Liver (tissue), 7 donors: ENCODE measurements at regions not wholly inside any gene's neighbourhood (a gene's known extent, or its start where the extent isn't known, plus 50 kb on each side); places are given as distances from the start of the nearest gene placed in this dataset.

Source experiments
- DNase-seq: peaks from one replicate; pipeline ENCODE4 v3.0.0-alpha.2; 2017; ENCODE audit warnings: low spot score
- H3K27ac ChIP-seq, 2 donors: one replicate each; pipeline ENCODE4 v1.7.0; 2013; ENCODE audit warnings: inconsistent platforms in 2 of 2, low read length in 2 of 2, control low read depth in 1 of 2, low read depth in 1 of 2, mild to moderate bottlenecking in 1 of 2
- H3K27me3 ChIP-seq, 4 donors: one replicate each; pipeline versions ENCODE4 v1.6.1 to v1.7.0; 2013; ENCODE audit warnings: low read length in 3 of 4, inconsistent platforms in 1 of 4, mild to moderate bottlenecking in 1 of 4, moderate library complexity in 1 of 4; ENCODE audit not compliant: control insufficient read depth in 4 of 4, insufficient read depth in 4 of 4
- H3K36me3 ChIP-seq, 4 donors: one replicate each; pipeline versions ENCODE4 v1.6.1 to v1.7.0; 2013; ENCODE audit warnings: low read length in 3 of 4, mild to moderate bottlenecking in 3 of 4, low read depth in 1 of 4, moderate library complexity in 1 of 4; ENCODE audit not compliant: control insufficient read depth in 4 of 4, insufficient read depth in 3 of 4
- H3K4me1 ChIP-seq, 4 donors: one replicate each; pipeline versions ENCODE4 v1.6.1 to v1.7.0; 2013; ENCODE audit warnings: low read length in 3 of 4, mild to moderate bottlenecking in 3 of 4, moderate library complexity in 1 of 4; ENCODE audit not compliant: control insufficient read depth in 4 of 4, insufficient read depth in 4 of 4
- H3K4me3 ChIP-seq, 3 donors: one replicate each; pipeline versions ENCODE4 v1.6.1 to v1.7.0; 2013; ENCODE audit warnings: low read length in 3 of 3, control low read depth in 1 of 3, low read depth in 1 of 3, mild to moderate bottlenecking in 1 of 3
- H3K9ac ChIP-seq, 2 donors: one replicate each; pipeline ENCODE4 v1.7.0; 2013; ENCODE audit warnings: low read length in 2 of 2, mild to moderate bottlenecking in 2 of 2, moderate library complexity in 2 of 2, control low read depth in 1 of 2, low read depth in 1 of 2
- H3K9me3 ChIP-seq, 4 donors: one replicate each; pipeline versions ENCODE4 v1.6.1 to v1.7.0; 2013; ENCODE audit warnings: low read length in 3 of 4; ENCODE audit not compliant: control insufficient read depth in 4 of 4
- ATF3 ChIP-seq: IDR thresholded peaks from 2 replicates; pipeline ENCODE4 v1.6.1; 2016; ENCODE audit warnings: antibody characterized with exemption
- EGR1 ChIP-seq, 2 donors: IDR thresholded peaks; 2 replicates each; pipeline ENCODE4 v1.6.1; 2016 to 2018; ENCODE audit warnings: antibody characterized with exemption in 2 of 2, low read depth in 2 of 2
- FOXA2 ChIP-seq: IDR thresholded peaks from 2 replicates; pipeline ENCODE4 v1.6.1; 2016; ENCODE audit warnings: antibody characterized with exemption
- GABPA ChIP-seq, 2 donors: IDR thresholded peaks in 1 of 2; conservative IDR thresholded peaks in 1 of 2; 2 replicates each; pipeline ENCODE4 v1.6.1; 2016; ENCODE audit warnings: antibody characterized with exemption in 2 of 2, mild to moderate bottlenecking in 1 of 2, moderate library complexity in 1 of 2
- HNF4A ChIP-seq, 2 donors: conservative IDR thresholded peaks; 2 replicates each; pipeline ENCODE4 v1.6.1; 2016; ENCODE audit warnings: antibody characterized with exemption in 2 of 2, mild to moderate bottlenecking in 2 of 2
- HNF4G ChIP-seq: IDR thresholded peaks from 2 replicates; pipeline ENCODE4 v1.6.1; 2016; ENCODE audit warnings: antibody characterized with exemption
- NR2F2 ChIP-seq: IDR thresholded peaks from 2 replicates; pipeline ENCODE4 v1.6.1; 2016; ENCODE audit warnings: antibody characterized with exemption
- RAD21 ChIP-seq, 2 donors: IDR thresholded peaks; 2 replicates each; pipeline ENCODE4 v1.6.1; 2016; ENCODE audit warnings: antibody characterized with exemption in 2 of 2, mild to moderate bottlenecking in 2 of 2
- REST ChIP-seq: IDR thresholded peaks from 2 replicates; pipeline ENCODE4 v1.6.1; 2016; ENCODE audit warnings: antibody characterized with exemption, mild to moderate bottlenecking
- SP1 ChIP-seq: IDR thresholded peaks from 2 replicates; pipeline ENCODE4 v1.6.1; 2018; ENCODE audit warnings: antibody characterized with exemption, mild to moderate bottlenecking
- TAF1 ChIP-seq: conservative IDR thresholded peaks from 2 replicates; pipeline ENCODE4 v1.6.1; 2016; ENCODE audit warnings: antibody characterized with exemption, mild to moderate bottlenecking
- WGBS: extraction: QIAGEN DNeasy Blood & Tissue Kit; methylation state at CpG from one replicate; pipeline ENCODE4 v1.1.7; 2013; 5-methylcytosine and 5-hydroxymethylcytosine counted together
- donor health status: healthy.
- donor health status: healthy.
- donor health status: healthy.
- donor health status: healthy.

GRCh38 chr7:128164061-128164954 lies 76.8 kb upstream of the LEP start:
- 79% methylated on average over 6 of the region's 6 CpGs for WGBS
- Histone ChIP-seq H3K27ac (no peak overlapping the region), H3K9ac (no peak overlapping the region), H3K36me3 (no peaks in the 10 kb centered on the region), H3K9me3 (no peaks in the 10 kb centered on the region), H3K4me1 (peaks cover 13 to 22% (median 17%) of the 10 kb centered on the region in 4 donors), H3K27me3 (peaks cover 5 to 18% (median 9%) of the 10 kb centered on the region in 4 donors), H3K4me3 (no peak overlapping the region)
- no peak for DNase-seq
- TF ChIP-seq SP1 (no peak), TAF1 (no peak), REST (no peak), RAD21 (IDR thresholded peaks at IDR 0.05) (no peak)

- DNase-seq: no peak
- TF ChIP-seq REST (no peak), ATF3 (no peak), TAF1 (no peak), EGR1 (IDR thresholded peaks at IDR 0.05; ENCODE audit: low read depth in 2 of 2) (no peak), HNF4A (conservative IDR thresholded peaks at IDR 0.05) (no peak), NR2F2 (no peak), FOXA2 (no peak), GABPA (IDR thresholded peaks at IDR 0.05 in 1 of 2, conservative IDR thresholded peaks at IDR 0.05 in 1 of 2) (no peak), RAD21 (IDR thresholded peaks at IDR 0.05) (no peak), HNF4G (no peak)
- Histone ChIP-seq H3K4me3 (no peak overlapping the region), H3K27me3 (peaks cover 5 to 18% (median 9%) of the 10 kb centered on the region in 4 donors), H3K27ac (no peak overlapping the region), H3K36me3 (no peaks in the 10 kb centered on the region), H3K9ac (no peak overlapping the region), H3K9me3 (no peaks in the 10 kb centered on the region), H3K4me1 (peaks cover 13 to 22% (median 17%) of the 10 kb centered on the region in 4 donors)
- WGBS: 80% methylated on average over 6 of the region's 6 CpGs
Measured at GRCh38 chr7:128164955-128165670, 76.0 kb upstream of the LEP start.
